Islet precursor cell (in vitro differentiated cells): ENCODE measurements at regions not wholly inside any gene's neighbourhood (a gene's known extent, or its start where the extent isn't known, plus 50 kb on each side); places are given as distances from the start of the nearest gene placed in this dataset.

Source experiments
- DNase-seq: peaks from one replicate; pipeline ENCODE4 v3.0.0-alpha.2; 2018

GRCh38 chr13:111456452-111457230 is 136.2 kb downstream of the TEX29 start:
- no peak for DNase-seq

GRCh38 chr13:111458001-111458531 is 137.6 kb downstream of the TEX29 start:
- DNase-seq, result no peak

GRCh38 chr13:111458739-111459138 is 138.3 kb downstream of the TEX29 start:
- peak; percentile 31 for DNase-seq

- DNase-seq, result no peak
Measured at GRCh38 chr13:111459803-111460547, 139.5 kb downstream of the TEX29 start.

- peak; percentile 71 for DNase-seq
Measured at GRCh38 chr13:111460548-111461444, 140.4 kb downstream of the TEX29 start.

- DNase-seq, result peak; percentile 46
Measured at GRCh38 chr13:111461445-111462149, 141.2 kb downstream of the TEX29 start.

- no peak for DNase-seq
Measured at GRCh38 chr13:111462221-111462764, 141.9 kb downstream of the TEX29 start.

GRCh38 chr13:111462944-111463343 is 142.5 kb downstream of the TEX29 start:
- DNase-seq, result no peak

GRCh38 chr13:111467111-111467890 is 146.9 kb downstream of the TEX29 start:
- DNase-seq, result no peak

GRCh38 chr13:111468037-111468959 is 147.9 kb downstream of the TEX29 start:
- no peak for DNase-seq

GRCh38 chr13:111469450-111469849 is 149.0 kb downstream of the TEX29 start:
- no peak for DNase-seq

- no peak for DNase-seq
Measured at GRCh38 chr13:111469916-111470506, 149.6 kb downstream of the TEX29 start.

- DNase-seq, result no peak
Measured at GRCh38 chr13:111470933-111471332, 150.5 kb downstream of the TEX29 start.

- DNase-seq, result no peak
Measured at GRCh38 chr13:111472083-111472482, 151.6 kb downstream of the TEX29 start.

- DNase-seq, result peak; percentile 29
Measured at GRCh38 chr13:111472559-111473460, 152.4 kb downstream of the TEX29 start.

GRCh38 chr13:111474136-111475002 is 153.9 kb downstream of the TEX29 start:
- peak; percentile 51 for DNase-seq

- DNase-seq, result no peak
Measured at GRCh38 chr13:111475488-111475887, 155.0 kb downstream of the TEX29 start.
